Superior temporal gyrus (tissue), 1 donor: ENCODE measurements at regions not wholly inside any gene's neighbourhood (a gene's known extent, or its start where the extent isn't known, plus 50 kb on each side); places are given as distances from the start of the nearest gene placed in this dataset.
A peak's percentile ranks its signal among the peaks of the same experiment; 100 is the strongest.

Experiments
- DNase-seq: peaks from one replicate; pipeline ENCODE4 v3.0.0-alpha.2; 2016; ENCODE audit errors: extremely low spot score

GRCh38 chr21:32184065-32184464, 94.8 kb downstream of the MIS18A start:
- DNase-seq, result no peak

DNA sequence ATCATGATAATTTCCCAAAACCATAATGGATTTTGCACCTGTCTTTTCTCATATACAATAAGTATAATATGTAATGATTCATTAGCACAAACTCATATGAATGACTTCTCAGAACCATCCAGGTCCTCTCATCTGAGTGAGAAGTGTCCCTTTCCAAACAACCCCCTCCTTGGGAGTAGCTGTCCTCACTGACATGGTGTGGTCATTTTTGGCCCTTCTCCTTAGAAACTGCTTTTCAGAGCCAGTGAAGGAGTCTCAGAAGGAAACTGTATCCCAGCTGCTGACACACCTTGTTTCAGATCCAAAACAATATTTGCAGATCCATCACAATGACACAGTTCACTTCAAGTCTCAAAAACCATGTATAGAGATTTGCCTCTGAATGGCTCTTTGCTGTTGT, 95.5 kb downstream of the MIS18A start:
- DNase-seq, result no peak

DNA sequence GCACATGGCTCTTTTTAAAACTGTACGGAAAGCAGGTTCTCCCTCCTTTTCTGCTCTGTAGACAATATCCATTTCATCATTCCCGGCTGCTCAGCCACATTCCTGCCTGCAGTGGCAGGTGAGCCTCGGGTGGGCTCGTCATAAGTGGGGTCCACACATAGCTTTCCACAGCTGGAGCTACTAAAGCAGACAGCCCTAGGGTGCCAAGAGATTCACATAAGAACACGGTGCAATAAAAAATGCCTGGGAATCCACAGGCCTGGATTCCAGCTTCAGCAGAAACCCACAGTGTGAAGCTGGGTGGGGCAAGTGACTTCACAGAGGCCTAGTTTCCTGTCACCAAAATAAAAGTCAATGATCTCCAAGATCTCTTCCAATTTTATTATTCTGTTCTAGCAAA, 96.4 kb downstream of the MIS18A start:
- no peak for DNase-seq

DNA sequence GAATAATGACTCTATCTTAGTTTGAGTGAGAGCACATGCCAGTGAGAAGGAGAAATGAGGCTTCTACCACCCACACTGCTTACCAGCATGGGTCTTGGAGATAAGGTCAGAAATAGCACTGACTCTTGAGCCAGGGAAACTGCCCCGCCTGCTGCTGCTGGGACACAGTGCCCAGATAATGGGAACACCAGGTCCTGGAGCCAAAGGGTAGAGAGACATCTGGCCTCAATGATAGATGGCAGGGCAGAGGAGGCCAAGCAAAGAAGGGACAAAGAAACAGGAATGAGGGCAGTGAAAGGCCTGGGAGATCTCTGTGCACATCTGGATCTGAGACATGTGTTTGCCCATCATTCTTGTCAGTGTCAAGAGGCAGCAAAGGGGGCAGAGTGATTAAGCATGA, 97.4 kb downstream of the MIS18A start:
- DNase-seq, result no peak

GRCh38 chr21:32174819-32175218, 104.0 kb downstream of the MIS18A start:
- no peak for DNase-seq

GRCh38 chr21:32173121-32173724, 105.6 kb downstream of the MIS18A start:
- DNase-seq, result no peak

GRCh38 chr21:32172106-32172505, 106.7 kb downstream of the MIS18A start:
- DNase-seq, result no peak

GRCh38 chr21:32167513-32167912, 111.3 kb downstream of the MIS18A start:
- no peak for DNase-seq

- no peak for DNase-seq
These were observed 115.5 kb downstream of the MIS18A start for GRCh38 chr21:32163386-32163785.

GRCh38 chr21:32162727-32163320, 116.0 kb downstream of the MIS18A start:
- no peak for DNase-seq

DNA sequence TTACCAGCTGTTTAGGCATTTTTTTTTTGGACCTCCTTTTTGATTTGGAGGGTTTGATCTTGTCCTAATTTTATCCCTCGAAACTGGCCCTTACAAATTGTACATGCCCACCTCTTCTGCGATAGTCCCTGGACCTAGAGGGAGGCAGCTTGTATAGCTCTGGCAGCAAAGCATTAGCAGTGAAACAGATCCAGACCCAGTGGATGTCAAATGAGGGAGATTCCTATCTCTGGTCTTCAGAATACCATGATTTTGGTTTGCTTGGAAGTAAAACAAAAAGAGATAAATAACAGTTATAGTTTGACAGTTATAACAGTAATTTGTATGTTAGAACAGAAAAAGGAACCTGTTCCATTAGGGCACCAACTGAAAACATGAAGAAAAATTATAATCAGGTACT, 123.6 kb downstream of the MIS18A start:
- DNase-seq, result no peak

- DNase-seq, result no peak
These were observed 131.8 kb downstream of the MIS18A start for GRCh38 chr21:32147041-32147440.

DNA sequence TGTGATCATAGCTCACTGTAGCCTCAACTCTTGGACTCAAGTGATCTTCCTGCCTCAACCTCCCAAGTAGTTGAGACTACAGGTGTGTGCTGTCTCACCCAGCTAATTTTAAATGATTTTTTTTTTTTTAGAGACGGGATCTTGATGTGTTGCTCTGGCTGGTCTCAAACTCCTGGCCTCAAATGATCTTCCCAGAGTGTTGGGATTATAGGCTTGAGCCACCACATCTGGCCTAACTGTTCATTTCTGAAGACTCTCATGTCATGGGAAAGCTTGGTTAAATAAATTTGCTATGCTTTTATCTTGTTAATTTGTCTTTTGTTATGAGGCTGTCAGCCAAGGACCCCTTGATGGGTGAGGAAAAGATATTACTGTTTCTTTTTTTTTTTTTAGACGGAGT, 134.0 kb downstream of the MIS18A start:
- DNase-seq, result no peak

GRCh38 chr21:32143241-32143939, 135.5 kb downstream of the MIS18A start:
- no peak for DNase-seq

DNA sequence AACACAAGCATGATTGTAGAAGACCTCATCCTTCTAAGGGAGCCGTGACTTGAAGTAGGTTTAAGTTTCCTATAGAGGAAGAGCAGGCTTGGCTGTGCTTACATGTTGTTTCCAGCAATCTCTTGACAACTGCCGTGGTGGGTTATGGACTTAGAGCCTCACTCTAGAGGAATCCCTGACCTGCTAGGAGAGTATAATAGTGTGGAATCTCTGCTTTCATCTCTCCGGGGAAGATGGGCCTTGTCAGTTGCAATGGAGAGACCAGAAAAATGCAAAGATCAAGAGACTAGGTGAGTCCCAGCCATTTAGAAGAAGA, 137.6 kb downstream of the MIS18A start:
- no peak for DNase-seq

- no peak for DNase-seq
These were observed 138.1 kb downstream of the MIS18A start for GRCh38 chr21:32140604-32141317.

GRCh38 chr21:32140151-32140550, 138.7 kb downstream of the MIS18A start:
- no peak for DNase-seq

DNA sequence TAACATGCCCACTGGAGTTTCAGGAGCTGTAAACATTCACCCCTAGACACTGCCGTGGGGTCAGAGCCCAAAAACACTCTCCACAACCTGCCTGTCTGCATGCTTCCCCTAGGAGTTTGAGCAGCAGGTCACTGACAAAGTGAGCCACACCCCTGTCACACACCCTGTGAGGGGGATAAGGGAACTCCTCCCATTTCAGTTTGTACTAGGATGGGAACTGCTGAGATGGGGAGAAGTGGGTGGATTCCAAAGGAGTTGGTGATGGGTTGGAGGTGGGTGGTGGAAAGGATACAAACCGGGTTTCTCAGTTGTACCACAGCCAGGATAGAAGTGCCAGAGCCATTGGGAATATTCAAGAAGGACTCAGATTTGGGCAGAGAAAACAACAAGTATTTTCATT, 140.2 kb downstream of the MIS18A start:
- no peak for DNase-seq

DNA sequence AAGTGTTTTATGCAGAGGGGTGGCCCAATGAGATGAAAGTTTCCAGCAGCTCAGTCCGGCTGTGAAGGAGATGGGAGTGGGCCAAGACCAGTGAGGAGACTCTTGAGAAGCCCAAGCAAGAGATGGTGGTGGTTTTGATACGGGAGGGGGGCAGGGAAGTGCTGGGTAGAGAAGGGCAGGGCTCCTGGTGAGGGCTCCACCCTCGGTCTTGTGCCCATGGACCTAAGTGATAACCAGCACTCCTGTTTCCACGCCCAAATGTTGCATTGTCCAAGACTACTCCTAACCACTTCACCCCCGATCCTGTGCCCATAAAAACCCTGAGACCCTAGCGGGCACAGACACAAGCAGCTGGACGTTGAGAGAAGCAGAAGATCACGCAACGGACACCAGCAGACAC, 140.9 kb downstream of the MIS18A start:
- no peak for DNase-seq

DNA sequence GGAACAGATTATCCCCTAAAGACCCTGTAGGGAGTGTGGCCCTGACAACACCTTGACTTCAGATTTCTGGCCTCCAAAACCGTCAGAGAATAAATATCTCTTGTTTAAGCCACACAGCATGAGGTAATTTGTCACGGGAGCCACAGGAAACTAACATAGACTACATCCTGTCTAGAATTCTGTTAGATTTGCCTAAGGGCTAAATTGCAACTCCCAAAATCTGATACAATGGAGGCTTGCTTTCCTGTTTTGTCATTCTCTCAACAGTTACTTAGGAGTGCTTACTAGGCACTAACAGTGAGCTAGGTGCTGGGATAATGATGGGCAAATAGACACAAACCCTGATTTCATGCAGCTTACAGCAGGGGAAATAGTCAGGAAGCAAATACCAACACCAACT, 141.6 kb downstream of the MIS18A start:
- DNase-seq, result no peak

- DNase-seq, result no peak
These were observed 142.3 kb downstream of the MIS18A start for GRCh38 chr21:32136546-32136945.

DNA sequence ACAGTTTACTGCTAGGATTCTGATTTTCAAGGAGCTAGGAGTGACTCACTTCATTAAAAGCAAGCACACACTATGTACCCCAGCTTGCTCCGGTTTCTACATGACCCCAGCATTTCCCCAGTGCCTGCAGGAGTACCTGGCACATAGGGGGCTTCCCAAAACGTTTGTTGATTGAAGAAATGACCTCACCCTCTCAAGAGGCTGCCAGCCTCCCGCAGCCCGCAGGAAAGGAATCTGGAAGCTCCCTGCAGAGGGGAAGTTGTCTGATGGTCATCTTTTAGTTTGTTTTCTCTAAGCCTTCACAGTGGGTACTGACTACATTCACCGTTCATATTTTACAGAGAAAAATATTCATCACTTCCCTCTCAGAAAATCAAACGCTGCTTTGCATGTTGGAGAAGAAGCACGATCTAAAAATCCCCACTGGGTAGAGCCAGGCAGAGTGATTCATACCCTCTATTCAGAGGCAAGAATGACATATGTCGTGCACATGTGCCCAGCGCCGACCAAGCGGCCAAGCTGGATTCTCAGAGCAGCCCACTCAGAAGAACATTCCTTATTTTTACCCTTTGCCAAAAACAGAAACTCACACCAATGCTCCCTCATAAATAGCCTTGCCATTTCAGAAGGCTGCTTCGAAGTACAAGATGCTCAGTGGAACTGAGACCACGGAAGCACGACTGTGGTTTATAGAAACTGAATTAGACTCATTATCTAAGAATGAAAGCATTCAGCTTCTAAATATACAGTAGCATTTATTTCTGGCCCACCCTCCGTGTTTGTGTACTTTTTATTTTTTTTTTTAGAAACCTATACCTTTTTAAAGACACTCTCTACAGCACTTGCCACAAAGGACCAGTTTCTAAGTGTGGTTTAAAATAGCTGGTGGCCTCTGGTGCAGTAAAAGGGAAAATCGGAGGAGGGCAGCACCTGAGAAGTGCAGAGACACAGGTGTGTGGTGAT, 143.2 kb downstream of the MIS18A start:
- peak; percentile 75 for DNase-seq
